B cell (primary cell): ENCODE measurements at regions not wholly inside any gene's neighbourhood (a gene's known extent, or its start where the extent isn't known, plus 50 kb on each side); places are given as distances from the start of the nearest gene placed in this dataset.

ENCODE experiments used
- ATAC-seq: fragments of 200-7000 bp; cut with Tn5 transposase; one replicate; pipeline ENCODE4 v1.10.0; 2021; ENCODE audit warnings: low read depth, mild to moderate bottlenecking, moderate number of reproducible peaks, moderate library complexity
- CTCF ChIA-PET: fragments of 350-600 bp; sonication (Branson Sonifier 250); formaldehyde crosslinking; loops from one replicate; lab custom pipeline; 2021; ENCODE audit warnings: antibody characterized with exemption, inconsistent platforms; lab: Charles Lee
- POLR2A ChIA-PET: fragments of 350-600 bp; sonication (Branson Sonifier 250); formaldehyde crosslinking; loops from one replicate; lab custom pipeline; 2021; ENCODE audit warnings: antibody characterized with exemption; lab: Charles Lee
- DNase-seq: peaks from one replicate; pipeline ENCODE4 v3.0.0; 2013
- H2AFZ ChIP-seq: 2 replicates; pipeline ENCODE4 v1.6.1; 2012; ENCODE audit warnings: mild to moderate bottlenecking, low read depth, low read length; ENCODE audit not compliant: insufficient read depth, poor library complexity, severe bottlenecking
- H3K27ac ChIP-seq, 2 donors: 1 replicate in 1 of 2; 2 replicates in 1 of 2; pipeline ENCODE4 v1.5.1; 2012 to 2013; ENCODE audit warnings: low read length in 2 of 2, mild to moderate bottlenecking in 2 of 2, moderate library complexity in 1 of 2
- H3K27me3 ChIP-seq, 4 experiments: fragments of 200-600 bp in 1 of 4; sonication (generic) in 1 of 4; replicated peaks in 1 of 4; 1 replicate in 2 of 4; 2 replicates in 2 of 4; pipeline versions ENCODE4 v1.6.1 to v1.7.0; 2013 to 2016; ENCODE audit warnings: low read length in 3 of 4, mild to moderate bottlenecking in 2 of 4, mixed read lengths in 1 of 4, moderate library complexity in 1 of 4; ENCODE audit not compliant: insufficient read depth in 4 of 4, control insufficient read depth in 3 of 4; ENCODE audit errors: control extremely low read depth in 1 of 4
- H3K36me3 ChIP-seq, 2 experiments: replicated peaks in 1 of 2; 1 replicate in 1 of 2; 2 replicates in 1 of 2; pipeline versions ENCODE4 v1.6.1 to v1.7.1; 2013; ENCODE audit warnings: low read length in 1 of 2; ENCODE audit not compliant: insufficient read depth in 2 of 2, control insufficient read depth in 1 of 2; ENCODE audit errors: control extremely low read depth in 1 of 2, extremely low read depth in 1 of 2
- H3K4me1 ChIP-seq, 2 donors: fragments of 200-600 bp in 1 of 2; sonication (generic) in 1 of 2; 1 replicate in 1 of 2; 2 replicates in 1 of 2; pipeline versions ENCODE4 v1.5.1 to v1.6.1; 2013 to 2017; ENCODE audit warnings: low read length in 2 of 2; ENCODE audit not compliant: control insufficient read depth in 2 of 2, insufficient read depth in 2 of 2
- H3K4me2 ChIP-seq: replicated peaks from 2 replicates; pipeline ENCODE3; 2012; ENCODE audit warnings: mild to moderate bottlenecking, low read depth, low read length; ENCODE audit not compliant: poor library complexity, severe bottlenecking
- H3K4me3 ChIP-seq, 5 experiments: fragments of 200-600 bp in 1 of 5; sonication (generic) in 1 of 5; 1 replicate in 3 of 5; 2 replicates in 2 of 5; pipeline versions ENCODE4 v1.5.1 to v1.7.0; 2011 to 2016; ENCODE audit warnings: low read length in 4 of 5, mild to moderate bottlenecking in 4 of 5, low read depth in 2 of 5, control low read depth in 1 of 5, moderate library complexity in 1 of 5; ENCODE audit not compliant: insufficient read depth in 1 of 5; ENCODE audit errors: control extremely low read depth in 1 of 5, extremely low read depth in 1 of 5
- H3K79me2 ChIP-seq: fragments of 200-600 bp; sonication (generic); one replicate; pipeline ENCODE4 v1.6.0; 2016; ENCODE audit warnings: low read length; ENCODE audit not compliant: control insufficient read depth, insufficient read depth
- H3K9ac ChIP-seq: fragments of 200-600 bp; sonication (generic); 2 replicates; pipeline ENCODE4 v1.6.1; 2017; ENCODE audit warnings: mild to moderate bottlenecking, low read length, moderate library complexity
- H3K9me3 ChIP-seq, 3 donors: one replicate each; pipeline versions ENCODE4 v1.6.1 to v1.7.1; 2013; ENCODE audit warnings: low read length in 2 of 3; ENCODE audit not compliant: control insufficient read depth in 2 of 3, insufficient read depth in 1 of 3; ENCODE audit errors: control extremely low read depth in 1 of 3
- H4K20me1 ChIP-seq: 2 replicates; pipeline ENCODE4 v1.6.0; 2012; ENCODE audit warnings: mild to moderate bottlenecking, low read length; ENCODE audit not compliant: insufficient read depth, control insufficient read depth, poor library complexity, severe bottlenecking
- H3K27ac Mint-ChIP-seq: one replicate; pipeline ENCODE4 v1.8.0; 2021; ENCODE audit warnings: mixed read lengths
- H3K27me3 Mint-ChIP-seq: one replicate; pipeline ENCODE4 v1.8.0; 2021; ENCODE audit warnings: mixed read lengths
- H3K4me1 Mint-ChIP-seq: one replicate; pipeline ENCODE4 v1.8.0; 2021; ENCODE audit warnings: mixed read lengths
- H3K4me3 Mint-ChIP-seq: one replicate; pipeline ENCODE4 v1.8.0; 2021; ENCODE audit warnings: mixed read lengths
- H3K9me3 Mint-ChIP-seq: one replicate; pipeline ENCODE4 v1.8.0; 2022; ENCODE audit warnings: mixed read lengths; ENCODE audit not compliant: insufficient read depth
- EZH2 ChIP-seq: IDR thresholded peaks from 2 replicates; pipeline ENCODE4 v1.6.1; 2012; ENCODE audit warnings: borderline replicate concordance, low read depth, mild to moderate bottlenecking, moderate library complexity, low read length; ENCODE audit not compliant: insufficient read depth, poor library complexity, severe bottlenecking
- WGBS: methylation state at CpG from one replicate; pipeline ENCODE4 v1.1.5; 2013; ENCODE audit warnings: missing lambda C conversion rate; ENCODE audit not compliant: insufficient coverage; 5-methylcytosine and 5-hydroxymethylcytosine counted together
- intact Hi-C: fragments of 100-400 bp; cut with micrococcal nuclease; formaldehyde crosslinking; loops from one replicate; pipeline ENCODE4 v1.10.0; 2022
- TF ChIP-seq, protein P1 (sequence below): fragments of 200-600 bp; IDR thresholded peaks from one replicate; pipeline ENCODE4 v1.8.0; 2022; ENCODE audit warnings: antibody characterized with exemption, mild to moderate bottlenecking

- intact Hi-C loops, result no loop called here
- Histone ChIP-seq H3K79me2 (no peaks in the 10 kb centered on the region), H3K27me3 (no peaks in the 10 kb centered on the region), H3K4me1 (no peaks in the 10 kb centered on the region), H3K4me2 (no peak overlapping the region), H3K9ac (no peak overlapping the region), H4K20me1 (no peaks in the 10 kb centered on the region), H3K36me3 (no peaks in the 10 kb centered on the region), H3K4me3 (no peak overlapping the region), H3K9me3 (no peaks in the 10 kb centered on the region), H3K27ac (no peak overlapping the region), H2AFZ (no peak overlapping the region)
- Mint-ChIP-seq H3K4me1 (no peaks in the 10 kb centered on the region), H3K27ac (no peak overlapping the region), H3K4me3 (no peak overlapping the region), H3K27me3 (no peaks in the 10 kb centered on the region), H3K9me3 (no peaks in the 10 kb centered on the region)
- POLR2A ChIA-PET, result no interaction called here
- CTCF ChIA-PET, result no interaction called here
- DNase-seq (no peak), ATAC-seq (no peak)
- TF ChIP-seq, protein P1, sequence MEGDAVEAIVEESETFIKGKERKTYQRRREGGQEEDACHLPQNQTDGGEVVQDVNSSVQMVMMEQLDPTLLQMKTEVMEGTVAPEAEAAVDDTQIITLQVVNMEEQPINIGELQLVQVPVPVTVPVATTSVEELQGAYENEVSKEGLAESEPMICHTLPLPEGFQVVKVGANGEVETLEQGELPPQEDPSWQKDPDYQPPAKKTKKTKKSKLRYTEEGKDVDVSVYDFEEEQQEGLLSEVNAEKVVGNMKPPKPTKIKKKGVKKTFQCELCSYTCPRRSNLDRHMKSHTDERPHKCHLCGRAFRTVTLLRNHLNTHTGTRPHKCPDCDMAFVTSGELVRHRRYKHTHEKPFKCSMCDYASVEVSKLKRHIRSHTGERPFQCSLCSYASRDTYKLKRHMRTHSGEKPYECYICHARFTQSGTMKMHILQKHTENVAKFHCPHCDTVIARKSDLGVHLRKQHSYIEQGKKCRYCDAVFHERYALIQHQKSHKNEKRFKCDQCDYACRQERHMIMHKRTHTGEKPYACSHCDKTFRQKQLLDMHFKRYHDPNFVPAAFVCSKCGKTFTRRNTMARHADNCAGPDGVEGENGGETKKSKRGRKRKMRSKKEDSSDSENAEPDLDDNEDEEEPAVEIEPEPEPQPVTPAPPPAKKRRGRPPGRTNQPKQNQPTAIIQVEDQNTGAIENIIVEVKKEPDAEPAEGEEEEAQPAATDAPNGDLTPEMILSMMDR, result no peak
- no peak for TF ChIP-seq EZH2
- WGBS, result no CpG with 5 or more reads among the region's 2 CpGs
Measured at GRCh38 chr7:16271990-16272665, 149.2 kb downstream of the CRPPA start.

DNA sequence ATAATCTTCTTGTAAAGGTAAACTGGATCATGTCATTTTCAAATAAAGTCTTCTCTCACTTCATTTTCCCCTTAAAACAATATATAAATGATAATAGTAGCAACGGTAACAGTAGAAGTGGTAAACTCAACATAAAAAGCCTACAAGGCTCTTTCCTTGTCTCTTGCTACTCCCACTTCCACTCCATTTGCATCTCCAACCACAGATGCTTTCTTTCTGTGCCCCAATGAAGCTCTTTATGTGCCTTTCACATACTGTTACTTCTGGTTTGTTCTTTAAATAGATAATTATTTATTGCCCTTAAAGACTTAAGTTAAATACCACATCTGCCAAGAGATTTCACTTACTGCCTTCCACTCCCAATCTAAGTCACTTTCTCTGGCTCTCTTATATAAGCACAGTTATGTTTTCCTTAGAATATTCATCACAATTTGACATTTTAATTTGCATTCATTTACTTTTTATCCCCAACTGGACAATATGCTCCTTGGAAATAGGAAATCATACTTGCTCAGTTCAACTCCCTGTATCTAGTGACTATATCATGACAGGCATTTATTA lies 149.9 kb downstream of the CRPPA start:
- WGBS, result no CpG with 5 or more reads among the region's 1 CpG
- Histone ChIP-seq H3K27ac (no peak overlapping the region), H4K20me1 (no peaks in the 10 kb centered on the region), H2AFZ (no peak overlapping the region), H3K27me3 (no peaks in the 10 kb centered on the region), H3K79me2 (no peaks in the 10 kb centered on the region), H3K36me3 (no peaks in the 10 kb centered on the region), H3K9me3 (no peaks in the 10 kb centered on the region), H3K4me2 (no peak overlapping the region), H3K9ac (no peak overlapping the region), H3K4me1 (no peaks in the 10 kb centered on the region), H3K4me3 (no peak overlapping the region)
- ATAC-seq, result no peak
- CTCF ChIA-PET, result no interaction called here
- H3K27me3 Mint-ChIP-seq, result no peaks in the 10 kb centered on the region
- POLR2A ChIA-PET, result no interaction called here
- no peak overlapping the region for H3K4me3 Mint-ChIP-seq
- H3K27ac Mint-ChIP-seq, result no peak overlapping the region
- TF ChIP-seq, protein P1, result no peak
- TF ChIP-seq EZH2, result no peak
- intact Hi-C loops, result no loop called here
- no peaks in the 10 kb centered on the region for H3K4me1 Mint-ChIP-seq
- H3K9me3 Mint-ChIP-seq, result no peaks in the 10 kb centered on the region
- no peak for DNase-seq
